ENCODE measurements at regions not wholly inside any gene's neighbourhood (a gene's known extent, or its start where the extent isn't known, plus 50 kb on each side); places are given as distances from the start of the nearest gene placed in this dataset.

GRCh38 chr5:179417696-179418095 is 72.4 kb upstream of the ADAMTS2 start:
- Histone ChIP-seq H3K27ac (ENCODE audit: low read length) (no peak overlapping the region), H3K4me3 (ENCODE audit: control insufficient read depth in 1 of 2, extremely low read depth in 1 of 2, low read length in 1 of 2) (no peak overlapping the region), H3K27me3 (replicated peaks in 1 of 2; ENCODE audit: control insufficient read depth in 2 of 2, extremely low read depth in 1 of 2, insufficient read depth in 2 of 2, low read length in 1 of 2) (peaks cover 0 to 44% of the 10 kb centered on the region in 2 experiments), H3K9me3 (no peaks in the 10 kb centered on the region), H3K4me1 (ENCODE audit: control insufficient read depth in 1 of 2, extremely low read depth in 1 of 2, insufficient read depth in 2 of 2, low read length in 2 of 2) (no peaks in the 10 kb centered on the region), H3K36me3 (ENCODE audit: control insufficient read depth in 2 of 2, extremely low read depth in 1 of 2, insufficient read depth in 1 of 2, low read length in 1 of 2) (no peaks in the 10 kb centered on the region)
- Mint-ChIP-seq H3K4me1 (no peaks in the 10 kb centered on the region), H3K4me3 (no peak overlapping the region), H3K36me3 (no peaks in the 10 kb centered on the region), H3K9me3 (no peaks in the 10 kb centered on the region), H3K27ac (no peak overlapping the region), H3K27me3 (peaks cover 19 to 22% of the 10 kb centered on the region in 2 donors)
- 59% methylated on average over 5 of the region's 5 CpGs for WGBS (ENCODE audit: insufficient coverage)
- POLR2A ChIA-PET: no interaction called here
- DNase-seq: no peak
- no peak for ATAC-seq (replicated peaks in 1 of 4)
- CTCF ChIA-PET: no interaction called here

- Histone ChIP-seq H3K4me1 (ENCODE audit: control insufficient read depth in 1 of 2, extremely low read depth in 1 of 2, insufficient read depth in 2 of 2, low read length in 2 of 2) (no peaks in the 10 kb centered on the region), H3K36me3 (ENCODE audit: control insufficient read depth in 2 of 2, extremely low read depth in 1 of 2, insufficient read depth in 1 of 2, low read length in 1 of 2) (no peaks in the 10 kb centered on the region), H3K9me3 (no peaks in the 10 kb centered on the region), H3K4me3 (ENCODE audit: control insufficient read depth in 1 of 2, extremely low read depth in 1 of 2, low read length in 1 of 2) (no peak overlapping the region), H3K27me3 (replicated peaks in 1 of 2; ENCODE audit: control insufficient read depth in 2 of 2, extremely low read depth in 1 of 2, insufficient read depth in 2 of 2, low read length in 1 of 2) (peaks cover 0 to 39% of the 10 kb centered on the region in 2 experiments), H3K27ac (ENCODE audit: low read length) (no peak overlapping the region)
- Mint-ChIP-seq H3K36me3 (no peaks in the 10 kb centered on the region), H3K27me3 (peaks cover 18 to 21% of the 10 kb centered on the region in 2 donors), H3K4me3 (no peak overlapping the region), H3K4me1 (no peaks in the 10 kb centered on the region), H3K27ac (no peak overlapping the region), H3K9me3 (no peaks in the 10 kb centered on the region)
- 76% methylated on average over 5 of the region's 10 CpGs for WGBS (ENCODE audit: insufficient coverage)
- ChIA-PET POLR2A (no interaction called here), CTCF (no interaction called here)
- DNase-seq (no peak), ATAC-seq (replicated peaks in 1 of 4) (no peak)
Measured at GRCh38 chr5:179417016-179417415, 71.8 kb upstream of the ADAMTS2 start.

GRCh38 chr5:179416114-179416822 is 71.0 kb upstream of the ADAMTS2 start:
- Mint-ChIP-seq H3K4me3 (no peak overlapping the region), H3K4me1 (no peaks in the 10 kb centered on the region), H3K36me3 (no peaks in the 10 kb centered on the region), H3K27ac (no peak overlapping the region), H3K27me3 (peaks cover 14 to 19% of the 10 kb centered on the region in 2 donors), H3K9me3 (no peaks in the 10 kb centered on the region)
- Histone ChIP-seq H3K27ac (ENCODE audit: low read length) (no peak overlapping the region), H3K27me3 (replicated peaks in 1 of 2; ENCODE audit: control insufficient read depth in 2 of 2, extremely low read depth in 1 of 2, insufficient read depth in 2 of 2, low read length in 1 of 2) (peaks cover 0 to 32% of the 10 kb centered on the region in 2 experiments), H3K4me3 (ENCODE audit: control insufficient read depth in 1 of 2, extremely low read depth in 1 of 2, low read length in 1 of 2) (no peak overlapping the region), H3K9me3 (no peaks in the 10 kb centered on the region), H3K36me3 (ENCODE audit: control insufficient read depth in 2 of 2, extremely low read depth in 1 of 2, insufficient read depth in 1 of 2, low read length in 1 of 2) (no peaks in the 10 kb centered on the region), H3K4me1 (ENCODE audit: control insufficient read depth in 1 of 2, extremely low read depth in 1 of 2, insufficient read depth in 2 of 2, low read length in 2 of 2) (no peaks in the 10 kb centered on the region)
- WGBS (ENCODE audit: insufficient coverage): 74% methylated on average over 18 of the region's 21 CpGs
- POLR2A ChIA-PET: no interaction called here
- DNase-seq (peak in 1 of 35 experiments; percentile 16), ATAC-seq (replicated peaks in 1 of 4) (no peak)
- CTCF ChIA-PET: no interaction called here

GRCh38 chr5:179415291-179416060 is 70.2 kb upstream of the ADAMTS2 start:
- H3K27ac Mint-ChIP-seq: no peak overlapping the region
- H3K4me1 Mint-ChIP-seq: no peaks in the 10 kb centered on the region
- H3K9me3 Mint-ChIP-seq: no peaks in the 10 kb centered on the region
- no peaks in the 10 kb centered on the region for H3K9me3 ChIP-seq
- H3K36me3 ChIP-seq (ENCODE audit: control insufficient read depth in 2 of 2, extremely low read depth in 1 of 2, insufficient read depth in 1 of 2, low read length in 1 of 2): no peaks in the 10 kb centered on the region
- ATAC-seq (replicated peaks in 1 of 4) (no peak), DNase-seq (peak in 1 of 35 experiments; percentile 14)
- WGBS (ENCODE audit: insufficient coverage): 83% methylated on average over 7 of the region's 11 CpGs
- H3K36me3 Mint-ChIP-seq: no peaks in the 10 kb centered on the region
- no peaks in the 10 kb centered on the region for H3K4me1 ChIP-seq (ENCODE audit: control insufficient read depth in 1 of 2, extremely low read depth in 1 of 2, insufficient read depth in 2 of 2, low read length in 2 of 2)
- H3K27me3 ChIP-seq (replicated peaks in 1 of 2; ENCODE audit: control insufficient read depth in 2 of 2, extremely low read depth in 1 of 2, insufficient read depth in 2 of 2, low read length in 1 of 2): peaks cover 0 to 30% of the 10 kb centered on the region in 2 experiments
- H3K4me3 ChIP-seq (ENCODE audit: control insufficient read depth in 1 of 2, extremely low read depth in 1 of 2, low read length in 1 of 2): no peak overlapping the region
- H3K4me3 Mint-ChIP-seq: no peak overlapping the region
- ChIA-PET CTCF (interaction anchor here in 1 of 2 donors (0.6 kb wide), 1 partner anchor 273 kb away, joined by 3 read pairs; no protein-coding TSS in a partner anchor), POLR2A (interaction anchor here in 1 of 2 donors (0.7 kb wide), 1 partner anchor 9 kb away, joined by 3 read pairs; no protein-coding TSS in a partner anchor)
- no peak overlapping the region for H3K27ac ChIP-seq (ENCODE audit: low read length)
- peaks cover 11 to 19% of the 10 kb centered on the region in 2 donors for H3K27me3 Mint-ChIP-seq

GRCh38 chr5:179414459-179415261 is 69.4 kb upstream of the ADAMTS2 start:
- Histone ChIP-seq H3K4me3 (ENCODE audit: control insufficient read depth in 1 of 2, extremely low read depth in 1 of 2, low read length in 1 of 2) (no peak overlapping the region), H3K4me1 (ENCODE audit: control insufficient read depth in 1 of 2, extremely low read depth in 1 of 2, insufficient read depth in 2 of 2, low read length in 2 of 2) (no peaks in the 10 kb centered on the region), H3K36me3 (ENCODE audit: control insufficient read depth in 2 of 2, extremely low read depth in 1 of 2, insufficient read depth in 1 of 2, low read length in 1 of 2) (no peaks in the 10 kb centered on the region), H3K27me3 (replicated peaks in 1 of 2; ENCODE audit: control insufficient read depth in 2 of 2, extremely low read depth in 1 of 2, insufficient read depth in 2 of 2, low read length in 1 of 2) (peaks cover 0 to 28% of the 10 kb centered on the region in 2 experiments), H3K9me3 (no peaks in the 10 kb centered on the region), H3K27ac (ENCODE audit: low read length) (no peak overlapping the region)
- ATAC-seq (replicated peaks in 1 of 4) (no peak), DNase-seq (peak in 1 of 35 experiments; percentile 20)
- H3K36me3 Mint-ChIP-seq: no peaks in the 10 kb centered on the region
- no peak overlapping the region for H3K4me3 Mint-ChIP-seq
- no peak overlapping the region for H3K27ac Mint-ChIP-seq
- 87% methylated on average over 9 of the region's 10 CpGs for WGBS (ENCODE audit: insufficient coverage)
- H3K4me1 Mint-ChIP-seq: no peaks in the 10 kb centered on the region
- H3K27me3 Mint-ChIP-seq: peaks cover 11 to 23% of the 10 kb centered on the region in 2 donors
- no peaks in the 10 kb centered on the region for H3K9me3 Mint-ChIP-seq
- CTCF ChIA-PET: interaction anchor here in 1 of 2 donors (0.6 kb wide), 1 partner anchor 272 kb away, joined by 3 read pairs; no protein-coding TSS in a partner anchor
- POLR2A ChIA-PET: interaction anchor here in 1 of 2 donors (0.7 kb wide), 1 partner anchor 8 kb away, joined by 3 read pairs; no protein-coding TSS in a partner anchor

Data from T-cell (primary cell).